ENCODE measurements at regions not wholly inside any gene's neighbourhood (a gene's known extent, or its start where the extent isn't known, plus 50 kb on each side); places are given as distances from the start of the nearest gene placed in this dataset.

GRCh38 chr16:51779240-51779639 is 628.2 kb upstream of the SALL1 start:
- intact Hi-C loops (cut with micrococcal nuclease) = no loop called here
- no peaks in the 10 kb centered on the region for H3K4me1 Mint-ChIP-seq (ENCODE audit: low read depth)

GRCh38 chr16:51773071-51773890 is 622.2 kb upstream of the SALL1 start:
- Mint-ChIP-seq H3K27ac (no peak overlapping the region), H3K9me3 (peaks cover under 1% of the 10 kb centered on the region), H3K27me3 (ENCODE audit: low read depth) (no peaks in the 10 kb centered on the region), H3K4me3 (no peak overlapping the region), H3K4me1 (ENCODE audit: low read depth) (no peaks in the 10 kb centered on the region), H3K36me3 (ENCODE audit: low read depth) (no peaks in the 10 kb centered on the region)
- DNase-seq = no peak
- CTCF ChIA-PET = no interaction called here
- intact Hi-C loops (cut with micrococcal nuclease) = no loop called here

More at GRCh38 chr16:51779240-51779639, 628.2 kb upstream of the SALL1 start:
- no peak for DNase-seq
- Mint-ChIP-seq H3K36me3 (ENCODE audit: low read depth) (no peaks in the 10 kb centered on the region), H3K4me3 (no peak overlapping the region), H3K27ac (no peak overlapping the region), H3K27me3 (ENCODE audit: low read depth) (no peaks in the 10 kb centered on the region), H3K9me3 (peaks cover 12% of the 10 kb centered on the region)
- CTCF ChIA-PET = no interaction called here

GRCh38 chr16:51766739-51767138 is 615.7 kb upstream of the SALL1 start:
- Mint-ChIP-seq H3K4me3 (no peak overlapping the region), H3K27ac (no peak overlapping the region), H3K36me3 (ENCODE audit: low read depth) (no peaks in the 10 kb centered on the region), H3K4me1 (ENCODE audit: low read depth) (peaks cover 2% of the 10 kb centered on the region), H3K9me3 (peaks cover 2% of the 10 kb centered on the region), H3K27me3 (ENCODE audit: low read depth) (no peaks in the 10 kb centered on the region)
- CTCF ChIA-PET = no interaction called here
- intact Hi-C loops (cut with micrococcal nuclease) = no loop called here
- no peak for DNase-seq

GRCh38 chr16:51763072-51763661 is 612.1 kb upstream of the SALL1 start:
- Mint-ChIP-seq H3K27me3 (ENCODE audit: low read depth) (peaks cover 2% of the 10 kb centered on the region), H3K4me3 (no peak overlapping the region), H3K4me1 (ENCODE audit: low read depth) (peaks cover 2% of the 10 kb centered on the region), H3K36me3 (ENCODE audit: low read depth) (no peaks in the 10 kb centered on the region), H3K9me3 (peaks cover 2% of the 10 kb centered on the region), H3K27ac (no peak overlapping the region)
- intact Hi-C loops (cut with micrococcal nuclease) = loop anchor here (5.0 kb wide), 1 partner anchor 951 kb away; no protein-coding TSS in a partner anchor
- no peak for DNase-seq
- CTCF ChIA-PET = no interaction called here

- peak; percentile 68 for DNase-seq
- Mint-ChIP-seq H3K4me3 (no peak overlapping the region), H3K27me3 (ENCODE audit: low read depth) (peaks cover 5% of the 10 kb centered on the region), H3K9me3 (peaks cover 2% of the 10 kb centered on the region), H3K36me3 (ENCODE audit: low read depth) (no peaks in the 10 kb centered on the region), H3K4me1 (ENCODE audit: low read depth) (peaks cover 2% of the 10 kb centered on the region), H3K27ac (no peak overlapping the region)
- intact Hi-C loops (cut with micrococcal nuclease) = loop anchor here (5.0 kb wide), 1 partner anchor 950 kb away; no protein-coding TSS in a partner anchor
- CTCF ChIA-PET = interaction anchor here (0.6 to 0.8 kb wide), 6 partner anchors 62 to 618 kb away, joined by 3 to 7 read pairs (median 3); no protein-coding TSS in a partner anchor
These were observed 611.3 kb upstream of the SALL1 start for GRCh38 chr16:51762081-51762996.

GRCh38 chr16:51761001-51761400 is 609.9 kb upstream of the SALL1 start:
- peaks cover 5% of the 10 kb centered on the region for H3K27me3 Mint-ChIP-seq (ENCODE audit: low read depth)
- intact Hi-C loops (cut with micrococcal nuclease) = loop anchor here (5.0 kb wide), 1 partner anchor 949 kb away; no protein-coding TSS in a partner anchor
- H3K4me3 Mint-ChIP-seq = no peak overlapping the region
- H3K27ac Mint-ChIP-seq = no peak overlapping the region
- no peak for DNase-seq
- H3K4me1 Mint-ChIP-seq (ENCODE audit: low read depth) = peaks cover 2% of the 10 kb centered on the region
- CTCF ChIA-PET = no interaction called here
- no peaks in the 10 kb centered on the region for H3K9me3 Mint-ChIP-seq
- no peaks in the 10 kb centered on the region for H3K36me3 Mint-ChIP-seq (ENCODE audit: low read depth)

- H3K36me3 Mint-ChIP-seq (ENCODE audit: low read depth) = no peaks in the 10 kb centered on the region
- H3K9me3 Mint-ChIP-seq = no peaks in the 10 kb centered on the region
- intact Hi-C loops (cut with micrococcal nuclease) = loop anchor here (5.0 kb wide), 1 partner anchor 948 kb away; no protein-coding TSS in a partner anchor
- H3K4me1 Mint-ChIP-seq (ENCODE audit: low read depth) = peaks cover 2% of the 10 kb centered on the region
- H3K4me3 Mint-ChIP-seq = no peak overlapping the region
- H3K27ac Mint-ChIP-seq = no peak overlapping the region
- peaks cover 5% of the 10 kb centered on the region for H3K27me3 Mint-ChIP-seq (ENCODE audit: low read depth)
- CTCF ChIA-PET = interaction anchor here (0.6 kb wide), 1 partner anchor 255 kb away, joined by 4 read pairs; no protein-coding TSS in a partner anchor
- DNase-seq = no peak
These were observed 608.9 kb upstream of the SALL1 start for GRCh38 chr16:51759999-51760398.

GRCh38 chr16:51759329-51759728 is 608.3 kb upstream of the SALL1 start:
- Mint-ChIP-seq H3K27me3 (ENCODE audit: low read depth) (peaks cover 5% of the 10 kb centered on the region), H3K36me3 (ENCODE audit: low read depth) (no peaks in the 10 kb centered on the region), H3K27ac (no peak overlapping the region), H3K4me1 (ENCODE audit: low read depth) (peaks cover 2% of the 10 kb centered on the region), H3K4me3 (no peak overlapping the region), H3K9me3 (no peaks in the 10 kb centered on the region)
- DNase-seq = no peak
- CTCF ChIA-PET = no interaction called here
- intact Hi-C loops (cut with micrococcal nuclease) = no loop called here

GRCh38 chr16:51757921-51758479 is 606.9 kb upstream of the SALL1 start:
- CTCF ChIA-PET = no interaction called here
- DNase-seq = no peak
- Mint-ChIP-seq H3K27ac (no peak overlapping the region), H3K4me3 (no peak overlapping the region), H3K9me3 (no peaks in the 10 kb centered on the region), H3K27me3 (ENCODE audit: low read depth) (peaks cover 5% of the 10 kb centered on the region), H3K4me1 (ENCODE audit: low read depth) (peaks cover 2% of the 10 kb centered on the region), H3K36me3 (ENCODE audit: low read depth) (no peaks in the 10 kb centered on the region)
- intact Hi-C loops (cut with micrococcal nuclease) = no loop called here

- DNase-seq = no peak
- Mint-ChIP-seq H3K36me3 (ENCODE audit: low read depth) (no peaks in the 10 kb centered on the region), H3K4me1 (ENCODE audit: low read depth) (peaks cover 2% of the 10 kb centered on the region), H3K4me3 (no peak overlapping the region), H3K27me3 (ENCODE audit: low read depth) (peaks cover 5% of the 10 kb centered on the region), H3K9me3 (no peaks in the 10 kb centered on the region), H3K27ac (no peak overlapping the region)
- intact Hi-C loops (cut with micrococcal nuclease) = no loop called here
- CTCF ChIA-PET = no interaction called here
These were observed 606.4 kb upstream of the SALL1 start for GRCh38 chr16:51757505-51757904.

GRCh38 chr16:51757124-51757470 is 606.0 kb upstream of the SALL1 start:
- no peaks in the 10 kb centered on the region for H3K36me3 Mint-ChIP-seq (ENCODE audit: low read depth)
- H3K27ac Mint-ChIP-seq = no peak overlapping the region
- no peaks in the 10 kb centered on the region for H3K9me3 Mint-ChIP-seq
- DNase-seq = no peak
- peaks cover under 1% of the 10 kb centered on the region for H3K4me1 Mint-ChIP-seq (ENCODE audit: low read depth)
- intact Hi-C loops (cut with micrococcal nuclease) = no loop called here
- H3K4me3 Mint-ChIP-seq = no peak overlapping the region
- CTCF ChIA-PET = no interaction called here
- H3K27me3 Mint-ChIP-seq (ENCODE audit: low read depth) = peaks cover 5% of the 10 kb centered on the region
